Liver (tissue), 8 donors: ENCODE measurements at regions not wholly inside any gene's neighbourhood (a gene's known extent, or its start where the extent isn't known, plus 50 kb on each side); places are given as distances from the start of the nearest gene placed in this dataset.

Experiments used
- DNase-seq: peaks from one replicate; pipeline ENCODE4 v3.0.0-alpha.2; 2017; ENCODE audit warnings: low spot score
- H3K27ac ChIP-seq, 2 donors: one replicate each; pipeline ENCODE4 v1.7.0; 2013; ENCODE audit warnings: inconsistent platforms in 2 of 2, low read length in 2 of 2, control low read depth in 1 of 2, low read depth in 1 of 2, mild to moderate bottlenecking in 1 of 2
- H3K27me3 ChIP-seq, 4 donors: one replicate each; pipeline versions ENCODE4 v1.6.1 to v1.7.0; 2013; ENCODE audit warnings: low read length in 3 of 4, inconsistent platforms in 1 of 4, mild to moderate bottlenecking in 1 of 4, moderate library complexity in 1 of 4; ENCODE audit not compliant: control insufficient read depth in 4 of 4, insufficient read depth in 4 of 4
- H3K36me3 ChIP-seq, 4 donors: one replicate each; pipeline versions ENCODE4 v1.6.1 to v1.7.0; 2013; ENCODE audit warnings: low read length in 3 of 4, mild to moderate bottlenecking in 3 of 4, low read depth in 1 of 4, moderate library complexity in 1 of 4; ENCODE audit not compliant: control insufficient read depth in 4 of 4, insufficient read depth in 3 of 4
- H3K4me1 ChIP-seq, 4 donors: one replicate each; pipeline versions ENCODE4 v1.6.1 to v1.7.0; 2013; ENCODE audit warnings: low read length in 3 of 4, mild to moderate bottlenecking in 3 of 4, moderate library complexity in 1 of 4; ENCODE audit not compliant: control insufficient read depth in 4 of 4, insufficient read depth in 4 of 4
- H3K4me3 ChIP-seq, 3 donors: one replicate each; pipeline versions ENCODE4 v1.6.1 to v1.7.0; 2013; ENCODE audit warnings: low read length in 3 of 3, control low read depth in 1 of 3, low read depth in 1 of 3, mild to moderate bottlenecking in 1 of 3
- H3K9ac ChIP-seq, 2 donors: one replicate each; pipeline ENCODE4 v1.7.0; 2013; ENCODE audit warnings: low read length in 2 of 2, mild to moderate bottlenecking in 2 of 2, moderate library complexity in 2 of 2, control low read depth in 1 of 2, low read depth in 1 of 2
- H3K9me3 ChIP-seq, 4 donors: one replicate each; pipeline versions ENCODE4 v1.6.1 to v1.7.0; 2013; ENCODE audit warnings: low read length in 3 of 4; ENCODE audit not compliant: control insufficient read depth in 4 of 4
- CTCF ChIP-seq: fragments of 150-350 bp; IDR thresholded peaks from 2 replicates; pipeline ENCODE4 v1.5.1; 2017; ENCODE audit warnings: improper control_type of control experiment, low read depth, low read length; ENCODE audit not compliant: missing input control
- EGR1 ChIP-seq, 2 donors: IDR thresholded peaks; 2 replicates each; pipeline ENCODE4 v1.6.1; 2016 to 2018; ENCODE audit warnings: antibody characterized with exemption in 2 of 2, low read depth in 2 of 2
- FOXA1 ChIP-seq: IDR thresholded peaks from 2 replicates; pipeline ENCODE4 v1.6.1; 2016; ENCODE audit warnings: antibody characterized with exemption
- FOXA2 ChIP-seq: IDR thresholded peaks from 2 replicates; pipeline ENCODE4 v1.6.1; 2016; ENCODE audit warnings: antibody characterized with exemption
- GABPA ChIP-seq, 2 donors: IDR thresholded peaks in 1 of 2; conservative IDR thresholded peaks in 1 of 2; 2 replicates each; pipeline ENCODE4 v1.6.1; 2016; ENCODE audit warnings: antibody characterized with exemption in 2 of 2, mild to moderate bottlenecking in 1 of 2, moderate library complexity in 1 of 2
- HNF4A ChIP-seq, 2 donors: conservative IDR thresholded peaks; 2 replicates each; pipeline ENCODE4 v1.6.1; 2016; ENCODE audit warnings: antibody characterized with exemption in 2 of 2, mild to moderate bottlenecking in 2 of 2
- HNF4G ChIP-seq: IDR thresholded peaks from 2 replicates; pipeline ENCODE4 v1.6.1; 2016; ENCODE audit warnings: antibody characterized with exemption
- JUND ChIP-seq, 2 donors: IDR thresholded peaks; 2 replicates each; pipeline ENCODE4 v1.6.1; 2016; ENCODE audit warnings: antibody characterized with exemption in 2 of 2
- NR2F2 ChIP-seq: IDR thresholded peaks from 2 replicates; pipeline ENCODE4 v1.6.1; 2016; ENCODE audit warnings: antibody characterized with exemption
- RAD21 ChIP-seq, 2 donors: IDR thresholded peaks; 2 replicates each; pipeline ENCODE4 v1.6.1; 2016; ENCODE audit warnings: antibody characterized with exemption in 2 of 2, mild to moderate bottlenecking in 2 of 2
- RXRA ChIP-seq, 2 donors: IDR thresholded peaks; 2 replicates each; pipeline ENCODE4 v1.6.1; 2017 to 2018; ENCODE audit warnings: antibody characterized with exemption in 2 of 2, mild to moderate bottlenecking in 1 of 2
- SP1 ChIP-seq: IDR thresholded peaks from 2 replicates; pipeline ENCODE4 v1.6.1; 2018; ENCODE audit warnings: antibody characterized with exemption, mild to moderate bottlenecking
- TAF1 ChIP-seq: conservative IDR thresholded peaks from 2 replicates; pipeline ENCODE4 v1.6.1; 2016; ENCODE audit warnings: antibody characterized with exemption, mild to moderate bottlenecking
- YY1 ChIP-seq: IDR thresholded peaks from 2 replicates; pipeline ENCODE4 v1.6.1; 2016; ENCODE audit warnings: antibody characterized with exemption, mild to moderate bottlenecking
- WGBS: extraction: QIAGEN DNeasy Blood & Tissue Kit; methylation state at CpG from one replicate; pipeline ENCODE4 v1.1.7; 2013; 5-methylcytosine and 5-hydroxymethylcytosine counted together
- TF ChIP-seq, protein P1 (sequence below): IDR thresholded peaks from 2 replicates; pipeline ENCODE4 v1.6.1; 2016; ENCODE audit warnings: antibody characterized with exemption
- TF ChIP-seq, protein P2 (sequence below): IDR thresholded peaks from 2 replicates; pipeline ENCODE4 v1.6.1; 2016; ENCODE audit warnings: antibody characterized with exemption
- TF ChIP-seq, protein P3 (sequence below): IDR thresholded peaks from 2 replicates; pipeline ENCODE4 v1.6.1; 2016; ENCODE audit warnings: antibody characterized with exemption, mild to moderate bottlenecking
- donor health status: healthy.
- donor health status: healthy.
- donor health status: healthy.
- donor health status: healthy.
- donor health status: healthy.

GRCh38 chr1:212177542-212177941, 107.7 kb upstream of the PPP2R5A start:
- 99% methylated on average over 2 of the region's 2 CpGs for whole genome bisulfite sequencing
- DNase-seq: no peak
- H3K27ac ChIP-seq: no peak overlapping the region
- TF ChIP-seq TAF1 (no peak), HNF4G (no peak), SP1 (no peak), RXRA (IDR thresholded peaks at IDR 0.05) (no peak), FOXA1 (no peak), NR2F2 (no peak), JUND (IDR thresholded peaks at IDR 0.05) (no peak), YY1 (no peak), GABPA (IDR thresholded peaks at IDR 0.05 in 1 of 2, conservative IDR thresholded peaks at IDR 0.05 in 1 of 2) (no peak), RAD21 (IDR thresholded peaks at IDR 0.05) (no peak), FOXA2 (no peak), EGR1 (IDR thresholded peaks at IDR 0.05; ENCODE audit: low read depth in 2 of 2) (no peak), CTCF (no peak)
- TF ChIP-seq, protein P1, sequence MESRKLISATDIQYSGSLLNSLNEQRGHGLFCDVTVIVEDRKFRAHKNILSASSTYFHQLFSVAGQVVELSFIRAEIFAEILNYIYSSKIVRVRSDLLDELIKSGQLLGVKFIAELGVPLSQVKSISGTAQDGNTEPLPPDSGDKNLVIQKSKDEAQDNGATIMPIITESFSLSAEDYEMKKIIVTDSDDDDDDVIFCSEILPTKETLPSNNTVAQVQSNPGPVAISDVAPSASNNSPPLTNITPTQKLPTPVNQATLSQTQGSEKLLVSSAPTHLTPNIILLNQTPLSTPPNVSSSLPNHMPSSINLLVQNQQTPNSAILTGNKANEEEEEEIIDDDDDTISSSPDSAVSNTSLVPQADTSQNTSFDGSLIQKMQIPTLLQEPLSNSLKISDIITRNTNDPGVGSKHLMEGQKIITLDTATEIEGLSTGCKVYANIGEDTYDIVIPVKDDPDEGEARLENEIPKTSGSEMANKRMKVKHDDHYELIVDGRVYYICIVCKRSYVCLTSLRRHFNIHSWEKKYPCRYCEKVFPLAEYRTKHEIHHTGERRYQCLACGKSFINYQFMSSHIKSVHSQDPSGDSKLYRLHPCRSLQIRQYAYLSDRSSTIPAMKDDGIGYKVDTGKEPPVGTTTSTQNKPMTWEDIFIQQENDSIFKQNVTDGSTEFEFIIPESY: no peak
- TF ChIP-seq, protein P2, sequence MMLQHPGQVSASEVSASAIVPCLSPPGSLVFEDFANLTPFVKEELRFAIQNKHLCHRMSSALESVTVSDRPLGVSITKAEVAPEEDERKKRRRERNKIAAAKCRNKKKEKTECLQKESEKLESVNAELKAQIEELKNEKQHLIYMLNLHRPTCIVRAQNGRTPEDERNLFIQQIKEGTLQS: no peak
- TF ChIP-seq, protein P3, sequence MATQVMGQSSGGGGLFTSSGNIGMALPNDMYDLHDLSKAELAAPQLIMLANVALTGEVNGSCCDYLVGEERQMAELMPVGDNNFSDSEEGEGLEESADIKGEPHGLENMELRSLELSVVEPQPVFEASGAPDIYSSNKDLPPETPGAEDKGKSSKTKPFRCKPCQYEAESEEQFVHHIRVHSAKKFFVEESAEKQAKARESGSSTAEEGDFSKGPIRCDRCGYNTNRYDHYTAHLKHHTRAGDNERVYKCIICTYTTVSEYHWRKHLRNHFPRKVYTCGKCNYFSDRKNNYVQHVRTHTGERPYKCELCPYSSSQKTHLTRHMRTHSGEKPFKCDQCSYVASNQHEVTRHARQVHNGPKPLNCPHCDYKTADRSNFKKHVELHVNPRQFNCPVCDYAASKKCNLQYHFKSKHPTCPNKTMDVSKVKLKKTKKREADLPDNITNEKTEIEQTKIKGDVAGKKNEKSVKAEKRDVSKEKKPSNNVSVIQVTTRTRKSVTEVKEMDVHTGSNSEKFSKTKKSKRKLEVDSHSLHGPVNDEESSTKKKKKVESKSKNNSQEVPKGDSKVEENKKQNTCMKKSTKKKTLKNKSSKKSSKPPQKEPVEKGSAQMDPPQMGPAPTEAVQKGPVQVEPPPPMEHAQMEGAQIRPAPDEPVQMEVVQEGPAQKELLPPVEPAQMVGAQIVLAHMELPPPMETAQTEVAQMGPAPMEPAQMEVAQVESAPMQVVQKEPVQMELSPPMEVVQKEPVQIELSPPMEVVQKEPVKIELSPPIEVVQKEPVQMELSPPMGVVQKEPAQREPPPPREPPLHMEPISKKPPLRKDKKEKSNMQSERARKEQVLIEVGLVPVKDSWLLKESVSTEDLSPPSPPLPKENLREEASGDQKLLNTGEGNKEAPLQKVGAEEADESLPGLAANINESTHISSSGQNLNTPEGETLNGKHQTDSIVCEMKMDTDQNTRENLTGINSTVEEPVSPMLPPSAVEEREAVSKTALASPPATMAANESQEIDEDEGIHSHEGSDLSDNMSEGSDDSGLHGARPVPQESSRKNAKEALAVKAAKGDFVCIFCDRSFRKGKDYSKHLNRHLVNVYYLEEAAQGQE: no peak
- no peaks in the 10 kb centered on the region for H3K36me3 ChIP-seq
- H3K4me1 ChIP-seq: no peaks in the 10 kb centered on the region
- H3K27me3 ChIP-seq: no peaks in the 10 kb centered on the region
- H3K9ac ChIP-seq: no peak overlapping the region
- H3K9me3 ChIP-seq: no peaks in the 10 kb centered on the region
- H3K4me3 ChIP-seq: no peak overlapping the region

DNA sequence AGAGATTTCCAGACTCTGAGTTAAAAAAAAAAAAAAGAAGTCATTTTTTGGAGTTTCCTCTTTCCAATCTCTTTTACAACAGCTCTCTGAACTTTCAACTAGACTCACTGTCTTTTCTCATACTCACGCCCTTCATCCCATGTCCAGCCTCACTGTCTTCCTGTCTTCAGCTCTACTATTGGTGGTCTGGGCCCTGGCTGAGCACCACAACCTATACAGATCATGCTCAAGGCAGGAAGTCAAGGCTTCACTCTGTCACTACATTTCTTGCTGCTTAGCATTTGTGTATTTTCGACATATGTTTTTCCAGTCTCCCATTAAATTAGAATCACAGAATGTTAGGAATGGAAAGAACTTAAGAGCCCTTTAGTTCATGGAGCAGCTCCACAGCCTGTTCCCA, 106.4 kb upstream of the PPP2R5A start:
- Histone ChIP-seq H3K4me3 (no peak overlapping the region), H3K9me3 (no peaks in the 10 kb centered on the region), H3K9ac (no peak overlapping the region), H3K36me3 (no peaks in the 10 kb centered on the region), H3K27ac (no peak overlapping the region), H3K27me3 (no peaks in the 10 kb centered on the region), H3K4me1 (no peaks in the 10 kb centered on the region)
- WGBS: 84% methylated on average over 2 of the region's 2 CpGs
- DNase-seq: no peak
- TF ChIP-seq GABPA (IDR thresholded peaks at IDR 0.05 in 1 of 2, conservative IDR thresholded peaks at IDR 0.05 in 1 of 2): no peak
- no peak for TF ChIP-seq HNF4A (conservative IDR thresholded peaks at IDR 0.05)
- TF ChIP-seq RXRA (IDR thresholded peaks at IDR 0.05): no peak
- TF ChIP-seq, protein P3: no peak
- no peak for TF ChIP-seq FOXA1
- no peak for TF ChIP-seq FOXA2
- TF ChIP-seq SP1: no peak
- TF ChIP-seq RAD21 (IDR thresholded peaks at IDR 0.05): no peak
